ENCODE measurements at regions not wholly inside any gene's neighbourhood (a gene's known extent, or its start where the extent isn't known, plus 50 kb on each side); places are given as distances from the start of the nearest gene placed in this dataset.

- TF ChIP-seq CTCF (conservative IDR thresholded peaks at IDR 0.05) (no peak), ZFX (IDR thresholded peaks at IDR 0.05) (no peak)
These were observed 103.3 kb downstream of the YTHDF1 start for GRCh38 chr20:63112491-63113219.

GRCh38 chr20:63108247-63108646, 101.5 kb upstream of the BHLHE23 start:
- no peak overlapping the region for H3K27ac ChIP-seq
- TF ChIP-seq CTCF (conservative IDR thresholded peaks at IDR 0.05), result no peak
- TF ChIP-seq ZFX (IDR thresholded peaks at IDR 0.05), result no peak

More at GRCh38 chr20:63112491-63113219, 103.3 kb downstream of the YTHDF1 start:
- no peak overlapping the region for H3K27ac ChIP-seq

- no peak overlapping the region for H3K27ac ChIP-seq
- no peak for TF ChIP-seq CTCF (conservative IDR thresholded peaks at IDR 0.05)
- TF ChIP-seq ZFX (IDR thresholded peaks at IDR 0.05), result no peak
These were observed 100.9 kb upstream of the BHLHE23 start for GRCh38 chr20:63107449-63108200.

- TF ChIP-seq ZFX (IDR thresholded peaks at IDR 0.05), result no peak
- TF ChIP-seq CTCF (conservative IDR thresholded peaks at IDR 0.05), result no peak
These were observed 100.1 kb upstream of the BHLHE23 start for GRCh38 chr20:63106765-63107448.

GRCh38 chr20:63106108-63106764, 99.5 kb upstream of the BHLHE23 start:
- H3K27ac ChIP-seq, result no peak overlapping the region

More at GRCh38 chr20:63106765-63107448, 100.1 kb upstream of the BHLHE23 start:
- H3K27ac ChIP-seq, result no peak overlapping the region

More at GRCh38 chr20:63106108-63106764, 99.5 kb upstream of the BHLHE23 start:
- TF ChIP-seq CTCF (conservative IDR thresholded peaks at IDR 0.05), result no peak
- TF ChIP-seq ZFX (IDR thresholded peaks at IDR 0.05), result no peak

Measured in C4-2B (cell line).